ENCODE measurements at regions not wholly inside any gene's neighbourhood (a gene's known extent, or its start where the extent isn't known, plus 50 kb on each side); places are given as distances from the start of the nearest gene placed in this dataset.

GRCh38 chr5:68370196-68370595 is 154.6 kb downstream of the PIK3R1 start:
- Mint-ChIP-seq H3K4me1 (ENCODE audit: low read depth) (peaks cover 61% of the 10 kb centered on the region), H3K27ac (peak overlapping the region; percentile 63), H3K36me3 (ENCODE audit: low read depth) (peaks cover 5% of the 10 kb centered on the region), H3K4me3 (no peak overlapping the region), H3K9me3 (peaks cover 4% of the 10 kb centered on the region), H3K27me3 (ENCODE audit: insufficient read depth) (no peaks in the 10 kb centered on the region)
- no peak for DNase-seq (ENCODE audit: low spot score)
- intact Hi-C loops (cut with micrococcal nuclease): no loop called here

- no peak for DNase-seq (ENCODE audit: low spot score)
- Mint-ChIP-seq H3K9me3 (no peaks in the 10 kb centered on the region), H3K4me3 (no peak overlapping the region), H3K36me3 (ENCODE audit: low read depth) (peaks cover 5% of the 10 kb centered on the region), H3K27me3 (ENCODE audit: insufficient read depth) (no peaks in the 10 kb centered on the region), H3K4me1 (ENCODE audit: low read depth) (peaks cover 55% of the 10 kb centered on the region), H3K27ac (no peak overlapping the region)
- intact Hi-C loops (cut with micrococcal nuclease): no loop called here
Measured at GRCh38 chr5:68371607-68372006, 156.1 kb downstream of the PIK3R1 start.

- H3K4me3 Mint-ChIP-seq: no peak overlapping the region
- no peaks in the 10 kb centered on the region for H3K27me3 Mint-ChIP-seq (ENCODE audit: insufficient read depth)
- H3K4me1 Mint-ChIP-seq (ENCODE audit: low read depth): peaks cover 52% of the 10 kb centered on the region
- H3K9me3 Mint-ChIP-seq: no peaks in the 10 kb centered on the region
- H3K36me3 Mint-ChIP-seq (ENCODE audit: low read depth): peaks cover 4% of the 10 kb centered on the region
- H3K27ac Mint-ChIP-seq: no peak overlapping the region
- intact Hi-C loops (cut with micrococcal nuclease): no loop called here
- DNase-seq (ENCODE audit: low spot score): no peak
Measured at GRCh38 chr5:68372161-68372560, 156.6 kb downstream of the PIK3R1 start.

- Mint-ChIP-seq H3K4me1 (ENCODE audit: low read depth) (peaks cover 50% of the 10 kb centered on the region), H3K27ac (no peak overlapping the region), H3K27me3 (ENCODE audit: insufficient read depth) (no peaks in the 10 kb centered on the region), H3K36me3 (ENCODE audit: low read depth) (peaks cover 2% of the 10 kb centered on the region), H3K9me3 (no peaks in the 10 kb centered on the region), H3K4me3 (no peak overlapping the region)
- intact Hi-C loops (cut with micrococcal nuclease): no loop called here
- no peak for DNase-seq (ENCODE audit: low spot score)
Measured at GRCh38 chr5:68373050-68373449, 157.5 kb downstream of the PIK3R1 start.

- H3K4me1 Mint-ChIP-seq (ENCODE audit: low read depth): peaks cover 50% of the 10 kb centered on the region
- H3K4me3 Mint-ChIP-seq: no peak overlapping the region
- no peaks in the 10 kb centered on the region for H3K9me3 Mint-ChIP-seq
- intact Hi-C loops (cut with micrococcal nuclease): no loop called here
- H3K36me3 Mint-ChIP-seq (ENCODE audit: low read depth): peaks cover 2% of the 10 kb centered on the region
- H3K27me3 Mint-ChIP-seq (ENCODE audit: insufficient read depth): no peaks in the 10 kb centered on the region
- DNase-seq (ENCODE audit: low spot score): no peak
- H3K27ac Mint-ChIP-seq: no peak overlapping the region
Measured at GRCh38 chr5:68374796-68375518, 159.4 kb downstream of the PIK3R1 start.

GRCh38 chr5:68375540-68375939 is 160.0 kb downstream of the PIK3R1 start:
- Mint-ChIP-seq H3K4me1 (ENCODE audit: low read depth) (peaks cover 50% of the 10 kb centered on the region), H3K27me3 (ENCODE audit: insufficient read depth) (no peaks in the 10 kb centered on the region), H3K9me3 (no peaks in the 10 kb centered on the region), H3K27ac (no peak overlapping the region), H3K36me3 (ENCODE audit: low read depth) (peaks cover 4% of the 10 kb centered on the region), H3K4me3 (no peak overlapping the region)
- intact Hi-C loops (cut with micrococcal nuclease): no loop called here
- no peak for DNase-seq (ENCODE audit: low spot score)

- Mint-ChIP-seq H3K4me3 (no peak overlapping the region), H3K4me1 (ENCODE audit: low read depth) (peaks cover 50% of the 10 kb centered on the region), H3K9me3 (no peaks in the 10 kb centered on the region), H3K36me3 (ENCODE audit: low read depth) (peaks cover 4% of the 10 kb centered on the region), H3K27ac (no peak overlapping the region), H3K27me3 (ENCODE audit: insufficient read depth) (no peaks in the 10 kb centered on the region)
- intact Hi-C loops (cut with micrococcal nuclease): no loop called here
- no peak for DNase-seq (ENCODE audit: low spot score)
Measured at GRCh38 chr5:68376935-68377334, 161.4 kb downstream of the PIK3R1 start.

- Mint-ChIP-seq H3K9me3 (peaks cover 4% of the 10 kb centered on the region), H3K36me3 (ENCODE audit: low read depth) (peaks cover 6% of the 10 kb centered on the region), H3K4me3 (no peak overlapping the region), H3K4me1 (ENCODE audit: low read depth) (peaks cover 52% of the 10 kb centered on the region), H3K27me3 (ENCODE audit: insufficient read depth) (no peaks in the 10 kb centered on the region), H3K27ac (peak overlapping the region; percentile 53)
- DNase-seq (ENCODE audit: low spot score): no peak
- intact Hi-C loops (cut with micrococcal nuclease): loop anchor here (1.0 kb wide), 1 partner anchor 8 kb away; no protein-coding TSS in a partner anchor
Measured at GRCh38 chr5:68377733-68378132, 162.2 kb downstream of the PIK3R1 start.

GRCh38 chr5:68378204-68378820 is 162.8 kb downstream of the PIK3R1 start:
- Mint-ChIP-seq H3K27ac (peak overlapping the region; percentile 14), H3K36me3 (ENCODE audit: low read depth) (peaks cover 7% of the 10 kb centered on the region), H3K27me3 (ENCODE audit: insufficient read depth) (no peaks in the 10 kb centered on the region), H3K9me3 (peaks cover 4% of the 10 kb centered on the region), H3K4me3 (no peak overlapping the region), H3K4me1 (ENCODE audit: low read depth) (peaks cover 58% of the 10 kb centered on the region)
- intact Hi-C loops (cut with micrococcal nuclease): loop anchor here (1.0 kb wide), 1 partner anchor 9 kb away; no protein-coding TSS in a partner anchor
- DNase-seq (ENCODE audit: low spot score): no peak

- Mint-ChIP-seq H3K9me3 (peaks cover 8% of the 10 kb centered on the region), H3K4me1 (ENCODE audit: low read depth) (peaks cover 69% of the 10 kb centered on the region), H3K27ac (peak overlapping the region; percentile 62), H3K36me3 (ENCODE audit: low read depth) (peaks cover 7% of the 10 kb centered on the region), H3K27me3 (ENCODE audit: insufficient read depth) (no peaks in the 10 kb centered on the region), H3K4me3 (no peak overlapping the region)
- DNase-seq (ENCODE audit: low spot score): no peak
- intact Hi-C loops (cut with micrococcal nuclease): loop anchor here (5.0 kb wide), 1 partner anchor 92 kb away; no protein-coding TSS in a partner anchor
Measured at GRCh38 chr5:68379275-68380036, 163.9 kb downstream of the PIK3R1 start.

GRCh38 chr5:68380078-68380477 is 164.5 kb downstream of the PIK3R1 start:
- no peak for DNase-seq (ENCODE audit: low spot score)
- H3K36me3 Mint-ChIP-seq (ENCODE audit: low read depth): peaks cover 7% of the 10 kb centered on the region
- no peak overlapping the region for H3K4me3 Mint-ChIP-seq
- intact Hi-C loops (cut with micrococcal nuclease): loop anchor here (5.0 kb wide), 1 partner anchor 93 kb away; no protein-coding TSS in a partner anchor
- H3K27ac Mint-ChIP-seq: peak overlapping the region; percentile 62
- peaks cover 76% of the 10 kb centered on the region for H3K4me1 Mint-ChIP-seq (ENCODE audit: low read depth)
- H3K27me3 Mint-ChIP-seq (ENCODE audit: insufficient read depth): no peaks in the 10 kb centered on the region
- peaks cover 8% of the 10 kb centered on the region for H3K9me3 Mint-ChIP-seq

GRCh38 chr5:68381060-68381459 is 165.5 kb downstream of the PIK3R1 start:
- peaks cover 11% of the 10 kb centered on the region for H3K9me3 Mint-ChIP-seq
- peaks cover 80% of the 10 kb centered on the region for H3K4me1 Mint-ChIP-seq (ENCODE audit: low read depth)
- H3K27me3 Mint-ChIP-seq (ENCODE audit: insufficient read depth): no peaks in the 10 kb centered on the region
- intact Hi-C loops (cut with micrococcal nuclease): loop anchor here (1.0 to 5.0 kb wide), 7 partner anchors 12 to 94 kb away; no protein-coding TSS in a partner anchor
- peak overlapping the region; percentile 53 for H3K27ac Mint-ChIP-seq
- DNase-seq (ENCODE audit: low spot score): peak; percentile 9
- H3K36me3 Mint-ChIP-seq (ENCODE audit: low read depth): peaks cover 7% of the 10 kb centered on the region
- no peak overlapping the region for H3K4me3 Mint-ChIP-seq

GRCh38 chr5:68381909-68382308 is 166.4 kb downstream of the PIK3R1 start:
- H3K27ac Mint-ChIP-seq: peak overlapping the region; percentile 53
- H3K36me3 Mint-ChIP-seq (ENCODE audit: low read depth): peaks cover 7% of the 10 kb centered on the region
- no peak overlapping the region for H3K4me3 Mint-ChIP-seq
- peaks cover 16% of the 10 kb centered on the region for H3K9me3 Mint-ChIP-seq
- DNase-seq (ENCODE audit: low spot score): no peak
- H3K27me3 Mint-ChIP-seq (ENCODE audit: insufficient read depth): no peaks in the 10 kb centered on the region
- peaks cover 80% of the 10 kb centered on the region for H3K4me1 Mint-ChIP-seq (ENCODE audit: low read depth)
- intact Hi-C loops (cut with micrococcal nuclease): loop anchor here (1.0 to 5.0 kb wide), 8 partner anchors 11 to 95 kb away; no protein-coding TSS in a partner anchor
